ENCODE measurements at regions not wholly inside any gene's neighbourhood (a gene's known extent, or its start where the extent isn't known, plus 50 kb on each side); places are given as distances from the start of the nearest gene placed in this dataset.

DNA sequence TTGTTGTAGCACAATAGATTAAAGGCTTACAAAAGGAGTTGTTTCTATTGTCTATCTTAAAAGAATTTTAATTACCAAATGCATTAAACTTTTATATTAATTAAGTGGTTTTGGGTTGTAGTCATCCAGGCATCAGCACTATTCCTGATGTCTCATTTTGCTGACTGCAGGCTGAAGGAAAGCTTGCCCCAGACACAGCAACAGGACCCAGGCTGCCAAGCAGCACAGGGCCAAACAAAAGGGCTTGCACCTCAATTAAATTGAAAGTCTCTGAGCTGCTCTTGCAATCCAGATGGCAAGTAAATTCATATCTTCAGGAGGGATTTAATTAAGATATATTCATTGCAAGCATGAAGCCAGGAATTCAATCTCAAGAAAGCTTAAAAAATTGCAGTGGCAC is 80.7 kb upstream of the CHODL start:
- no peaks in the 10 kb centered on the region for H3K27me3 ChIP-seq (ENCODE audit: control insufficient read depth in 2 of 2, insufficient read depth in 2 of 2, low read length in 2 of 2)
- intact Hi-C loops (cut with micrococcal nuclease): no loop called here
- H3K9me3 Mint-ChIP-seq: peaks cover 0 to 6% (median 4%) of the 10 kb centered on the region in 7 donors
- DNase-seq: no peak
- H3K27ac ChIP-seq (ENCODE audit: low read depth in 1 of 2, low read length in 2 of 2): no peak overlapping the region
- H3K4me3 ChIP-seq (replicated peaks in 1 of 3; ENCODE audit: low read depth in 2 of 3, low read length in 3 of 3): no peak overlapping the region
- H3K4me1 Mint-ChIP-seq: peaks cover 2% of the 10 kb centered on the region
- peaks cover 0 to 3% (median 0%) of the 10 kb centered on the region in 3 donors for H3K27me3 Mint-ChIP-seq (ENCODE audit: low read depth in 3 of 3)
- no peak overlapping the region for H3K27ac Mint-ChIP-seq
- H2AFZ ChIP-seq (ENCODE audit: insufficient read depth, low read depth, low read length, poor library complexity, severe bottlenecking): no peak overlapping the region
- H3K4me2 ChIP-seq (replicated peaks; ENCODE audit: extremely low read depth, low read length, poor library complexity, severe bottlenecking): no peak overlapping the region
- H3K9me3 ChIP-seq (replicated peaks in 1 of 2; ENCODE audit: control insufficient read depth in 1 of 2, insufficient read depth in 1 of 2, low read length in 2 of 2): no peaks in the 10 kb centered on the region
- no peaks in the 10 kb centered on the region for H3K36me3 ChIP-seq (replicated peaks in 1 of 2; ENCODE audit: control insufficient read depth in 1 of 2, insufficient read depth in 2 of 2, low read length in 2 of 2)
- no peak overlapping the region for H3K9ac ChIP-seq (ENCODE audit: insufficient read depth, low read length, poor library complexity, severe bottlenecking)
- no peaks in the 10 kb centered on the region for H3K4me1 ChIP-seq (ENCODE audit: control insufficient read depth in 1 of 2, insufficient read depth in 2 of 2, low read length in 2 of 2)
- no peak overlapping the region for H3K4me3 Mint-ChIP-seq
- TF ChIP-seq, protein P1, sequence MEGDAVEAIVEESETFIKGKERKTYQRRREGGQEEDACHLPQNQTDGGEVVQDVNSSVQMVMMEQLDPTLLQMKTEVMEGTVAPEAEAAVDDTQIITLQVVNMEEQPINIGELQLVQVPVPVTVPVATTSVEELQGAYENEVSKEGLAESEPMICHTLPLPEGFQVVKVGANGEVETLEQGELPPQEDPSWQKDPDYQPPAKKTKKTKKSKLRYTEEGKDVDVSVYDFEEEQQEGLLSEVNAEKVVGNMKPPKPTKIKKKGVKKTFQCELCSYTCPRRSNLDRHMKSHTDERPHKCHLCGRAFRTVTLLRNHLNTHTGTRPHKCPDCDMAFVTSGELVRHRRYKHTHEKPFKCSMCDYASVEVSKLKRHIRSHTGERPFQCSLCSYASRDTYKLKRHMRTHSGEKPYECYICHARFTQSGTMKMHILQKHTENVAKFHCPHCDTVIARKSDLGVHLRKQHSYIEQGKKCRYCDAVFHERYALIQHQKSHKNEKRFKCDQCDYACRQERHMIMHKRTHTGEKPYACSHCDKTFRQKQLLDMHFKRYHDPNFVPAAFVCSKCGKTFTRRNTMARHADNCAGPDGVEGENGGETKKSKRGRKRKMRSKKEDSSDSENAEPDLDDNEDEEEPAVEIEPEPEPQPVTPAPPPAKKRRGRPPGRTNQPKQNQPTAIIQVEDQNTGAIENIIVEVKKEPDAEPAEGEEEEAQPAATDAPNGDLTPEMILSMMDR (IDR thresholded peaks at IDR 0.05): no peak
- no peaks in the 10 kb centered on the region for H3K79me2 ChIP-seq (ENCODE audit: insufficient read depth, low read length)
- H4K20me1 ChIP-seq (ENCODE audit: insufficient read depth, low read length): no peaks in the 10 kb centered on the region
- no peaks in the 10 kb centered on the region for H3K36me3 Mint-ChIP-seq

DNA sequence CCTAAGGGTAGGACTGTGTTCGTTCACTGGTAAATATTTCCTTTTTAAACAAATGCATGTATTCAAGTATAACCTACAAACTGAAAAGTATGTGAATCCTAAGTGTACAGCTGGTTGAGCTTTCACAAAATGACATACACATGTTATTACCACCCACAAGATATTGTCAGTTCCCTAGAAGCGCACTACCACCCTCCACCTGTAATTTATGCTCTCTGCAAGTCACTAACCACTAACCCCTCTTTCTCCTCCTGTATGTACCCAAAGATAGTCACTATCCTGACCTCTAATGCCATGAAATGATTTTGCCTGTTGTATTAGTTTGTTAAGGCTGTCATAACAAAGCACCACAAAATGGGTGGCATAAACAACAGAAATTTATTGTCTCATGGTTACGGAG is 82.8 kb upstream of the CHODL start:
- H3K27me3 ChIP-seq (ENCODE audit: control insufficient read depth in 2 of 2, insufficient read depth in 2 of 2, low read length in 2 of 2): no peaks in the 10 kb centered on the region
- DNase-seq: no peak
- WGBS (ENCODE audit: insufficient coverage): 100% methylated on average over 1 of the region's 3 CpGs
- H3K79me2 ChIP-seq (ENCODE audit: insufficient read depth, low read length): no peaks in the 10 kb centered on the region
- Mint-ChIP-seq H3K4me1 (peaks cover 2% of the 10 kb centered on the region), H3K27ac (no peak overlapping the region), H3K36me3 (no peaks in the 10 kb centered on the region), H3K27me3 (ENCODE audit: low read depth in 3 of 3) (peaks cover 0 to 3% (median 0%) of the 10 kb centered on the region in 3 donors), H3K9me3 (peaks cover 0 to 6% (median 3%) of the 10 kb centered on the region in 7 donors), H3K4me3 (no peak overlapping the region)
- no peaks in the 10 kb centered on the region for H4K20me1 ChIP-seq (ENCODE audit: insufficient read depth, low read length)
- no peaks in the 10 kb centered on the region for H3K9me3 ChIP-seq (replicated peaks in 1 of 2; ENCODE audit: control insufficient read depth in 1 of 2, insufficient read depth in 1 of 2, low read length in 2 of 2)
- H3K9ac ChIP-seq (ENCODE audit: insufficient read depth, low read length, poor library complexity, severe bottlenecking): no peak overlapping the region
- H3K4me1 ChIP-seq (ENCODE audit: control insufficient read depth in 1 of 2, insufficient read depth in 2 of 2, low read length in 2 of 2): no peaks in the 10 kb centered on the region
- H3K27ac ChIP-seq (ENCODE audit: low read depth in 1 of 2, low read length in 2 of 2): no peak overlapping the region
- no peaks in the 10 kb centered on the region for H3K36me3 ChIP-seq (replicated peaks in 1 of 2; ENCODE audit: control insufficient read depth in 1 of 2, insufficient read depth in 2 of 2, low read length in 2 of 2)
- no peak overlapping the region for H2AFZ ChIP-seq (ENCODE audit: insufficient read depth, low read depth, low read length, poor library complexity, severe bottlenecking)
- no peak overlapping the region for H3K4me3 ChIP-seq (replicated peaks in 1 of 3; ENCODE audit: low read depth in 2 of 3, low read length in 3 of 3)
- H3K4me2 ChIP-seq (replicated peaks; ENCODE audit: extremely low read depth, low read length, poor library complexity, severe bottlenecking): no peak overlapping the region
- intact Hi-C loops (cut with micrococcal nuclease): no loop called here
- TF ChIP-seq, protein P1 (IDR thresholded peaks at IDR 0.05): no peak

Data from CD14-positive monocyte (primary cell).